ENCODE measurements at regions not wholly inside any gene's neighbourhood (a gene's known extent, or its start where the extent isn't known, plus 50 kb on each side); places are given as distances from the start of the nearest gene placed in this dataset.

DNA sequence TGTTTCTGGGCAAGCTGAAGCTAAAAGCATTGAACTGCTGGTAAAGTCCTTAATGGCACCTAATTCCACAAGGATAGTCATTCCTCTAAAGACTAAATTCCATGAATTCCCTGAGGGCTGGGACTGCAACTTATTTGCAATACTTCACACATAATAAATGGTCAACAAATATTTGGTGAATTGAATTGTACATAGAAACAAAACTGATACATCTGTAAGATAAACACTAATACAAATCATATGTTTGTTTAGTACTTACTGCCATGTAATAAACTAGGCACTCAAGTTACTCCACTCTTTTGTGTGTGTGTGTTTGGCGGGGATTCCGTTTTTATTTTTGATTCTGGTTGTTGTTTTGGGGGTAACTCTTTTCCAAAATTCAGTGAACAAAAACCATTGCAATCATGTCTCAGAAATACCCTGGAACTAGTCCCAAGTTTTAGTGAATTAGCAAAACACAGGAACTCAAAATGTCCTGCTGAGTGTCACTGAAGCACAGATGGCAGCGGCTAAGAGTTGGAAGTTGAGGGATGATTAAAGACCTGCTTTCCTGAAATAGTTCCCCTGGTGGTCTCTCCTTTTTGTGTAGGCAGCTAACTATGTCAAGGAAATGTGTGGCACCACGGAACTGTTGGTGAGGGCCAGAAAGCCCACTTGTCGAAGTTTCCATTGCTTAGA, 74.8 kb upstream of the SNRPB2 start (continued):
- TF ChIP-seq, protein P1, sequence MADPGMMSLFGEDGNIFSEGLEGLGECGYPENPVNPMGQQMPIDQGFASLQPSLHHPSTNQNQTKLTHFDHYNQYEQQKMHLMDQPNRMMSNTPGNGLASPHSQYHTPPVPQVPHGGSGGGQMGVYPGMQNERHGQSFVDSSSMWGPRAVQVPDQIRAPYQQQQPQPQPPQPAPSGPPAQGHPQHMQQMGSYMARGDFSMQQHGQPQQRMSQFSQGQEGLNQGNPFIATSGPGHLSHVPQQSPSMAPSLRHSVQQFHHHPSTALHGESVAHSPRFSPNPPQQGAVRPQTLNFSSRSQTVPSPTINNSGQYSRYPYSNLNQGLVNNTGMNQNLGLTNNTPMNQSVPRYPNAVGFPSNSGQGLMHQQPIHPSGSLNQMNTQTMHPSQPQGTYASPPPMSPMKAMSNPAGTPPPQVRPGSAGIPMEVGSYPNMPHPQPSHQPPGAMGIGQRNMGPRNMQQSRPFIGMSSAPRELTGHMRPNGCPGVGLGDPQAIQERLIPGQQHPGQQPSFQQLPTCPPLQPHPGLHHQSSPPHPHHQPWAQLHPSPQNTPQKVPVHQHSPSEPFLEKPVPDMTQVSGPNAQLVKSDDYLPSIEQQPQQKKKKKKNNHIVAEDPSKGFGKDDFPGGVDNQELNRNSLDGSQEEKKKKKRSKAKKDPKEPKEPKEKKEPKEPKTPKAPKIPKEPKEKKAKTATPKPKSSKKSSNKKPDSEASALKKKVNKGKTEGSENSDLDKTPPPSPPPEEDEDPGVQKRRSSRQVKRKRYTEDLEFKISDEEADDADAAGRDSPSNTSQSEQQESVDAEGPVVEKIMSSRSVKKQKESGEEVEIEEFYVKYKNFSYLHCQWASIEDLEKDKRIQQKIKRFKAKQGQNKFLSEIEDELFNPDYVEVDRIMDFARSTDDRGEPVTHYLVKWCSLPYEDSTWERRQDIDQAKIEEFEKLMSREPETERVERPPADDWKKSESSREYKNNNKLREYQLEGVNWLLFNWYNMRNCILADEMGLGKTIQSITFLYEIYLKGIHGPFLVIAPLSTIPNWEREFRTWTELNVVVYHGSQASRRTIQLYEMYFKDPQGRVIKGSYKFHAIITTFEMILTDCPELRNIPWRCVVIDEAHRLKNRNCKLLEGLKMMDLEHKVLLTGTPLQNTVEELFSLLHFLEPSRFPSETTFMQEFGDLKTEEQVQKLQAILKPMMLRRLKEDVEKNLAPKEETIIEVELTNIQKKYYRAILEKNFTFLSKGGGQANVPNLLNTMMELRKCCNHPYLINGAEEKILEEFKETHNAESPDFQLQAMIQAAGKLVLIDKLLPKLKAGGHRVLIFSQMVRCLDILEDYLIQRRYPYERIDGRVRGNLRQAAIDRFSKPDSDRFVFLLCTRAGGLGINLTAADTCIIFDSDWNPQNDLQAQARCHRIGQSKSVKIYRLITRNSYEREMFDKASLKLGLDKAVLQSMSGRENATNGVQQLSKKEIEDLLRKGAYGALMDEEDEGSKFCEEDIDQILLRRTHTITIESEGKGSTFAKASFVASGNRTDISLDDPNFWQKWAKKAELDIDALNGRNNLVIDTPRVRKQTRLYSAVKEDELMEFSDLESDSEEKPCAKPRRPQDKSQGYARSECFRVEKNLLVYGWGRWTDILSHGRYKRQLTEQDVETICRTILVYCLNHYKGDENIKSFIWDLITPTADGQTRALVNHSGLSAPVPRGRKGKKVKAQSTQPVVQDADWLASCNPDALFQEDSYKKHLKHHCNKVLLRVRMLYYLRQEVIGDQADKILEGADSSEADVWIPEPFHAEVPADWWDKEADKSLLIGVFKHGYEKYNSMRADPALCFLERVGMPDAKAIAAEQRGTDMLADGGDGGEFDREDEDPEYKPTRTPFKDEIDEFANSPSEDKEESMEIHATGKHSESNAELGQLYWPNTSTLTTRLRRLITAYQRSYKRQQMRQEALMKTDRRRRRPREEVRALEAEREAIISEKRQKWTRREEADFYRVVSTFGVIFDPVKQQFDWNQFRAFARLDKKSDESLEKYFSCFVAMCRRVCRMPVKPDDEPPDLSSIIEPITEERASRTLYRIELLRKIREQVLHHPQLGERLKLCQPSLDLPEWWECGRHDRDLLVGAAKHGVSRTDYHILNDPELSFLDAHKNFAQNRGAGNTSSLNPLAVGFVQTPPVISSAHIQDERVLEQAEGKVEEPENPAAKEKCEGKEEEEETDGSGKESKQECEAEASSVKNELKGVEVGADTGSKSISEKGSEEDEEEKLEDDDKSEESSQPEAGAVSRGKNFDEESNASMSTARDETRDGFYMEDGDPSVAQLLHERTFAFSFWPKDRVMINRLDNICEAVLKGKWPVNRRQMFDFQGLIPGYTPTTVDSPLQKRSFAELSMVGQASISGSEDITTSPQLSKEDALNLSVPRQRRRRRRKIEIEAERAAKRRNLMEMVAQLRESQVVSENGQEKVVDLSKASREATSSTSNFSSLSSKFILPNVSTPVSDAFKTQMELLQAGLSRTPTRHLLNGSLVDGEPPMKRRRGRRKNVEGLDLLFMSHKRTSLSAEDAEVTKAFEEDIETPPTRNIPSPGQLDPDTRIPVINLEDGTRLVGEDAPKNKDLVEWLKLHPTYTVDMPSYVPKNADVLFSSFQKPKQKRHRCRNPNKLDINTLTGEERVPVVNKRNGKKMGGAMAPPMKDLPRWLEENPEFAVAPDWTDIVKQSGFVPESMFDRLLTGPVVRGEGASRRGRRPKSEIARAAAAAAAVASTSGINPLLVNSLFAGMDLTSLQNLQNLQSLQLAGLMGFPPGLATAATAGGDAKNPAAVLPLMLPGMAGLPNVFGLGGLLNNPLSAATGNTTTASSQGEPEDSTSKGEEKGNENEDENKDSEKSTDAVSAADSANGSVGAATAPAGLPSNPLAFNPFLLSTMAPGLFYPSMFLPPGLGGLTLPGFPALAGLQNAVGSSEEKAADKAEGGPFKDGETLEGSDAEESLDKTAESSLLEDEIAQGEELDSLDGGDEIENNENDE (IDR thresholded peaks at IDR 0.05; ENCODE audit: insufficient replicate concordance, low read length), result no peak
- TF ChIP-seq RNF2 (IDR thresholded peaks at IDR 0.05; ENCODE audit: borderline replicate concordance, low read depth, low read length, missing control alignments, poor library complexity, severe bottlenecking) (no peak), NANOG (IDR thresholded peaks at IDR 0.05; ENCODE audit: insufficient read depth, low read depth, low read length, poor library complexity, severe bottlenecking) (no peak), SP1 (IDR thresholded peaks at IDR 0.05; ENCODE audit: low read depth, low read length) (no peak), POLR2A (IDR thresholded peaks at IDR 0.05; ENCODE audit: control extremely low read depth in 1 of 2, low read depth in 2 of 2, low read length in 2 of 2) (no peak), GABPA (IDR thresholded peaks at IDR 0.05; ENCODE audit: borderline replicate concordance, insufficient read depth, low read length) (no peak), SIX5 (IDR thresholded peaks at IDR 0.05; ENCODE audit: low read depth, low read length) (no peak)
